Neural cell (in vitro differentiated cells): ENCODE measurements at regions not wholly inside any gene's neighbourhood (a gene's known extent, or its start where the extent isn't known, plus 50 kb on each side); places are given as distances from the start of the nearest gene placed in this dataset.

Experiments used
- H2AFZ ChIP-seq: fragments of 200-600, 300-800 bp; sonication (generic), shearing (Covaris generic); 2 replicates; pipeline ENCODE4 v1.6.0; 2014; ENCODE audit warnings: low read depth, mild to moderate bottlenecking, antibody characterized with exemption, low read length, moderate library complexity
- H3F3A ChIP-seq: fragments of 200-600 bp; shearing (Covaris generic); 2 replicates; pipeline ENCODE4 v1.6.1; 2016; ENCODE audit warnings: mild to moderate bottlenecking, moderate library complexity, mixed read lengths, antibody characterized with exemption, low read length; ENCODE audit not compliant: insufficient read depth, poor library complexity, severe bottlenecking
- H3K27ac ChIP-seq: fragments of 200-600, 300-800 bp; sonication (generic), shearing (Covaris generic); 2 replicates; pipeline ENCODE4 v1.5.1; 2014; ENCODE audit warnings: mild to moderate bottlenecking, low read length, moderate library complexity
- H3K27me3 ChIP-seq: fragments of 300-800, 200-600 bp; sonication (generic), shearing (Covaris generic); 2 replicates; pipeline ENCODE4 v1.6.0; 2014; ENCODE audit warnings: mild to moderate bottlenecking, low read depth, low read length, moderate library complexity; ENCODE audit not compliant: insufficient read depth
- H3K36me3 ChIP-seq: fragments of 300-800, 200-600 bp; sonication (generic), shearing (Covaris generic); 2 replicates; pipeline ENCODE4 v1.5.1; 2014; ENCODE audit warnings: mild to moderate bottlenecking, antibody characterized with exemption, low read length, moderate library complexity; ENCODE audit not compliant: insufficient read depth
- H3K4me2 ChIP-seq: fragments of 300-800, 200-600 bp; sonication (generic), shearing (Covaris generic); 2 replicates; pipeline ENCODE4 v1.6.0; 2014; ENCODE audit warnings: mild to moderate bottlenecking, low read length
- H3K4me3 ChIP-seq: fragments of 300-800, 200-600 bp; sonication (generic), shearing (Covaris generic); 2 replicates; pipeline ENCODE4 v1.5.1; 2014; ENCODE audit warnings: mild to moderate bottlenecking, low read length, moderate library complexity
- H3K79me2 ChIP-seq: fragments of 200-600 bp; shearing (Covaris generic); replicated peaks from 2 replicates; pipeline ENCODE4 v1.6.0; 2014; ENCODE audit warnings: mild to moderate bottlenecking, low read length, moderate library complexity; ENCODE audit not compliant: insufficient read depth
- H3K9ac ChIP-seq: fragments of 300-800, 200-600 bp; sonication (generic), shearing (Covaris generic); 2 replicates; pipeline ENCODE4 v1.6.1; 2016; ENCODE audit warnings: mild to moderate bottlenecking, low read length, mixed read lengths
- H3K9me2 ChIP-seq: fragments of 200-600 bp; shearing (Covaris generic); 2 replicates; pipeline ENCODE4 v1.6.1; 2016; ENCODE audit warnings: mild to moderate bottlenecking, low read length, mixed read lengths; ENCODE audit not compliant: insufficient read depth
- H3K9me3 ChIP-seq: fragments of 200-600, 300-800 bp; sonication (generic), shearing (Covaris generic); 2 replicates; pipeline ENCODE4 v1.6.1; 2016; ENCODE audit warnings: mild to moderate bottlenecking, mixed run types, low read length, moderate library complexity, mixed read lengths
- H4K20me1 ChIP-seq: fragments of 200-600 bp; shearing (Covaris generic); 2 replicates; pipeline ENCODE4 v1.6.1; 2016; ENCODE audit warnings: mild to moderate bottlenecking, mixed run types; ENCODE audit not compliant: insufficient read depth
- EP300 ChIP-seq: fragments of 450-650 bp; conservative IDR thresholded peaks from 2 replicates; pipeline ENCODE4 v1.6.1; 2014; ENCODE audit warnings: antibody characterized with exemption, mild to moderate bottlenecking, moderate library complexity; ENCODE audit not compliant: poor library complexity, severe bottlenecking
- EZH2 ChIP-seq: fragments of 200-600, 300-800 bp; shearing (Covaris generic), sonication (generic); IDR thresholded peaks from 2 replicates; pipeline ENCODE4 v1.6.1; 2014; ENCODE audit warnings: antibody characterized with exemption, low read length, borderline replicate concordance, mild to moderate bottlenecking; ENCODE audit not compliant: insufficient read depth, poor library complexity, severe bottlenecking
- MXI1 ChIP-seq: fragments of 450-650 bp; conservative IDR thresholded peaks from 2 replicates; pipeline ENCODE4 v1.6.1; 2014; ENCODE audit warnings: antibody characterized with exemption, mild to moderate bottlenecking; ENCODE audit not compliant: poor library complexity, severe bottlenecking
- POLR2AphosphoS5 ChIP-seq: IDR thresholded peaks from 2 replicates; pipeline ENCODE4 v1.6.1; 2012
- RAD21 ChIP-seq: fragments of 450-650 bp; conservative IDR thresholded peaks from 2 replicates; pipeline ENCODE4 v1.6.1; 2014; ENCODE audit warnings: antibody characterized with exemption, mild to moderate bottlenecking, moderate library complexity
- SMC3 ChIP-seq: fragments of 450-650 bp; conservative IDR thresholded peaks from 2 replicates; pipeline ENCODE4 v1.6.1; 2014; ENCODE audit warnings: antibody characterized with exemption, mild to moderate bottlenecking, moderate library complexity; ENCODE audit not compliant: poor library complexity
- TAF1 ChIP-seq: IDR thresholded peaks from 2 replicates; pipeline ENCODE4 v1.6.1; 2012; ENCODE audit warnings: low read depth
- TF ChIP-seq, protein P1 (sequence below): IDR thresholded peaks from 2 replicates; pipeline ENCODE4 v1.6.1; 2012; ENCODE audit warnings: borderline replicate concordance
- TF ChIP-seq, protein P2 (sequence below): fragments of 450-650 bp; IDR thresholded peaks from 2 replicates; pipeline ENCODE4 v1.5.1; 2014; ENCODE audit warnings: antibody characterized with exemption, mild to moderate bottlenecking, moderate library complexity; ENCODE audit not compliant: poor library complexity, severe bottlenecking

DNA sequence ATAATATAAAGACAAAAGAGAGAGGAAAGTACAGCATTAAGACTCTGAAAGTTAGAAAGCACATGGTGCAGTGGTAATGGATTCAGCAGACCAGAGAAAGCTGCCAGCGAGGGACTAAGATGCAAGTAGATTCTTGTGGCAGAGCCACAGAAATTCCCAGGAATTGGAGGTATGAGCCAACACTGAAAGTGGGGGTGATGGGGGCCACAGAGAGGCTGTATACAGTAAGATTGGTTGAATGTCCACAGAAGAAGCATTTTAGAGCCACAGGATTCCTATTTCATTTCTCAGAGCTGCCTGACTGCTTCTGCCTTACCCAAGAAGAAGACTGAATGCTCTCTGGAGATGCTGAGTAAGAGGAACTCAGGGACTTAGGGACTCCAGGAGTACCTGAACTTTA, 295.0 kb downstream of the LMO7 start:
- Histone ChIP-seq H3K27ac (no peak overlapping the region), H3K4me3 (no peak overlapping the region), H3K4me2 (no peak overlapping the region), H3K9me2 (no peaks in the 10 kb centered on the region), H4K20me1 (no peaks in the 10 kb centered on the region), H3K36me3 (no peaks in the 10 kb centered on the region), H3K27me3 (no peaks in the 10 kb centered on the region), H3F3A (no peaks in the 10 kb centered on the region), H3K79me2 (no peaks in the 10 kb centered on the region), H3K9me3 (no peaks in the 10 kb centered on the region), H2AFZ (no peak overlapping the region), H3K9ac (no peak overlapping the region)
- TF ChIP-seq, protein P1, sequence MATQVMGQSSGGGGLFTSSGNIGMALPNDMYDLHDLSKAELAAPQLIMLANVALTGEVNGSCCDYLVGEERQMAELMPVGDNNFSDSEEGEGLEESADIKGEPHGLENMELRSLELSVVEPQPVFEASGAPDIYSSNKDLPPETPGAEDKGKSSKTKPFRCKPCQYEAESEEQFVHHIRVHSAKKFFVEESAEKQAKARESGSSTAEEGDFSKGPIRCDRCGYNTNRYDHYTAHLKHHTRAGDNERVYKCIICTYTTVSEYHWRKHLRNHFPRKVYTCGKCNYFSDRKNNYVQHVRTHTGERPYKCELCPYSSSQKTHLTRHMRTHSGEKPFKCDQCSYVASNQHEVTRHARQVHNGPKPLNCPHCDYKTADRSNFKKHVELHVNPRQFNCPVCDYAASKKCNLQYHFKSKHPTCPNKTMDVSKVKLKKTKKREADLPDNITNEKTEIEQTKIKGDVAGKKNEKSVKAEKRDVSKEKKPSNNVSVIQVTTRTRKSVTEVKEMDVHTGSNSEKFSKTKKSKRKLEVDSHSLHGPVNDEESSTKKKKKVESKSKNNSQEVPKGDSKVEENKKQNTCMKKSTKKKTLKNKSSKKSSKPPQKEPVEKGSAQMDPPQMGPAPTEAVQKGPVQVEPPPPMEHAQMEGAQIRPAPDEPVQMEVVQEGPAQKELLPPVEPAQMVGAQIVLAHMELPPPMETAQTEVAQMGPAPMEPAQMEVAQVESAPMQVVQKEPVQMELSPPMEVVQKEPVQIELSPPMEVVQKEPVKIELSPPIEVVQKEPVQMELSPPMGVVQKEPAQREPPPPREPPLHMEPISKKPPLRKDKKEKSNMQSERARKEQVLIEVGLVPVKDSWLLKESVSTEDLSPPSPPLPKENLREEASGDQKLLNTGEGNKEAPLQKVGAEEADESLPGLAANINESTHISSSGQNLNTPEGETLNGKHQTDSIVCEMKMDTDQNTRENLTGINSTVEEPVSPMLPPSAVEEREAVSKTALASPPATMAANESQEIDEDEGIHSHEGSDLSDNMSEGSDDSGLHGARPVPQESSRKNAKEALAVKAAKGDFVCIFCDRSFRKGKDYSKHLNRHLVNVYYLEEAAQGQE: no peak
- TF ChIP-seq TAF1 (no peak), EZH2 (no peak), RAD21 (no peak), EP300 (no peak), SMC3 (no peak)
- TF ChIP-seq, protein P2, sequence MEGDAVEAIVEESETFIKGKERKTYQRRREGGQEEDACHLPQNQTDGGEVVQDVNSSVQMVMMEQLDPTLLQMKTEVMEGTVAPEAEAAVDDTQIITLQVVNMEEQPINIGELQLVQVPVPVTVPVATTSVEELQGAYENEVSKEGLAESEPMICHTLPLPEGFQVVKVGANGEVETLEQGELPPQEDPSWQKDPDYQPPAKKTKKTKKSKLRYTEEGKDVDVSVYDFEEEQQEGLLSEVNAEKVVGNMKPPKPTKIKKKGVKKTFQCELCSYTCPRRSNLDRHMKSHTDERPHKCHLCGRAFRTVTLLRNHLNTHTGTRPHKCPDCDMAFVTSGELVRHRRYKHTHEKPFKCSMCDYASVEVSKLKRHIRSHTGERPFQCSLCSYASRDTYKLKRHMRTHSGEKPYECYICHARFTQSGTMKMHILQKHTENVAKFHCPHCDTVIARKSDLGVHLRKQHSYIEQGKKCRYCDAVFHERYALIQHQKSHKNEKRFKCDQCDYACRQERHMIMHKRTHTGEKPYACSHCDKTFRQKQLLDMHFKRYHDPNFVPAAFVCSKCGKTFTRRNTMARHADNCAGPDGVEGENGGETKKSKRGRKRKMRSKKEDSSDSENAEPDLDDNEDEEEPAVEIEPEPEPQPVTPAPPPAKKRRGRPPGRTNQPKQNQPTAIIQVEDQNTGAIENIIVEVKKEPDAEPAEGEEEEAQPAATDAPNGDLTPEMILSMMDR: no peak

- no peak overlapping the region for H3K27ac ChIP-seq
- no peak overlapping the region for H3K4me2 ChIP-seq
- H3F3A ChIP-seq: no peaks in the 10 kb centered on the region
- no peak overlapping the region for H3K9ac ChIP-seq
- no peaks in the 10 kb centered on the region for H3K9me3 ChIP-seq
- TF ChIP-seq, protein P2: no peak
- TF ChIP-seq SMC3 (no peak), TAF1 (no peak), EZH2 (no peak), MXI1 (no peak), POLR2AphosphoS5 (no peak), EP300 (no peak), RAD21 (no peak)
- TF ChIP-seq, protein P1: no peak
- no peaks in the 10 kb centered on the region for H3K9me2 ChIP-seq
- no peak overlapping the region for H2AFZ ChIP-seq
- no peaks in the 10 kb centered on the region for H3K79me2 ChIP-seq
- H3K27me3 ChIP-seq: no peaks in the 10 kb centered on the region
- H4K20me1 ChIP-seq: no peaks in the 10 kb centered on the region
- H3K4me3 ChIP-seq: no peak overlapping the region
- H3K36me3 ChIP-seq: no peaks in the 10 kb centered on the region
Observed at GRCh38 chr13:75929076-75929475, 292.9 kb downstream of the LMO7 start.
